Kidney epithelial cell (primary cell): ENCODE measurements at regions not wholly inside any gene's neighbourhood (a gene's known extent, or its start where the extent isn't known, plus 50 kb on each side); places are given as distances from the start of the nearest gene placed in this dataset.

Experiments used
- DNase-seq: peaks from one replicate; pipeline ENCODE4 v3.0.0-alpha.2; 2010; ENCODE audit warnings: low read depth
- H3K27me3 ChIP-seq: 2 replicates; pipeline ENCODE4 v1.6.0; 2011; ENCODE audit warnings: low read length; ENCODE audit not compliant: control insufficient read depth, insufficient read depth
- H3K36me3 ChIP-seq: 2 replicates; pipeline ENCODE4 v1.5.1; 2011; ENCODE audit warnings: low read length; ENCODE audit not compliant: control insufficient read depth, insufficient read depth
- H3K4me3 ChIP-seq: 2 replicates; pipeline ENCODE4 v1.5.1; 2011; ENCODE audit warnings: low read depth, mild to moderate bottlenecking, control low read depth, low read length
- CTCF ChIP-seq: IDR thresholded peaks from 2 replicates; pipeline ENCODE4 v1.5.1; 2011; ENCODE audit warnings: mild to moderate bottlenecking, moderate library complexity, low read length, control low read depth, inconsistent platforms; ENCODE audit not compliant: insufficient read depth, poor library complexity, severe bottlenecking

- Histone ChIP-seq H3K27me3 (no peaks in the 10 kb centered on the region), H3K36me3 (no peaks in the 10 kb centered on the region), H3K4me3 (no peak overlapping the region)
- DNase-seq, result no peak
- no peak for TF ChIP-seq CTCF
Measured at GRCh38 chr5:93873211-93873736, 131.9 kb upstream of the POU5F2 start.

GRCh38 chr5:93870649-93871048, 129.2 kb upstream of the POU5F2 start:
- no peak for DNase-seq
- Histone ChIP-seq H3K36me3 (no peaks in the 10 kb centered on the region), H3K27me3 (no peaks in the 10 kb centered on the region), H3K4me3 (no peak overlapping the region)
- TF ChIP-seq CTCF, result no peak

GRCh38 chr5:93868851-93869250, 127.5 kb upstream of the POU5F2 start:
- DNase-seq, result no peak
- Histone ChIP-seq H3K27me3 (no peaks in the 10 kb centered on the region), H3K4me3 (no peak overlapping the region), H3K36me3 (no peaks in the 10 kb centered on the region)
- TF ChIP-seq CTCF, result no peak

GRCh38 chr5:93850311-93850710, 108.9 kb upstream of the POU5F2 start:
- DNase-seq, result no peak
- no peak for TF ChIP-seq CTCF
- Histone ChIP-seq H3K36me3 (no peaks in the 10 kb centered on the region), H3K4me3 (no peak overlapping the region), H3K27me3 (no peaks in the 10 kb centered on the region)

- H3K36me3 ChIP-seq, result no peaks in the 10 kb centered on the region
- DNase-seq, result no peak
- no peaks in the 10 kb centered on the region for H3K27me3 ChIP-seq
- no peak overlapping the region for H3K4me3 ChIP-seq
- TF ChIP-seq CTCF, result no peak
Measured at GRCh38 chr5:93845376-93845775, 104.0 kb upstream of the POU5F2 start.

GRCh38 chr5:93831449-93831848, 90.0 kb upstream of the POU5F2 start:
- Histone ChIP-seq H3K4me3 (no peak overlapping the region), H3K27me3 (no peaks in the 10 kb centered on the region), H3K36me3 (no peaks in the 10 kb centered on the region)
- TF ChIP-seq CTCF, result no peak
- peak; percentile 0 for DNase-seq
